Ovary (tissue), 7 donors: ENCODE measurements at regions not wholly inside any gene's neighbourhood (a gene's known extent, or its start where the extent isn't known, plus 50 kb on each side); places are given as distances from the start of the nearest gene placed in this dataset.

Source experiments
- DNase-seq, 5 donors: peaks; one replicate each; pipeline ENCODE4 v3.0.0-alpha.2; 2019 to 2020
- H3K27ac ChIP-seq, 2 donors: fragments of 200-600 bp; one replicate each; pipeline versions ENCODE4 v1.5.1 to v1.8.0; 2019 to 2022
- H3K27me3 ChIP-seq: fragments of 200-600 bp; one replicate; pipeline ENCODE4 v1.8.0; 2022
- H3K36me3 ChIP-seq: fragments of 200-600 bp; sonication (generic); one replicate; pipeline ENCODE4 v1.5.1; 2019
- H3K4me1 ChIP-seq: one replicate; pipeline ENCODE4 v1.8.1; 2013; ENCODE audit warnings: mild to moderate bottlenecking, moderate library complexity; ENCODE audit not compliant: insufficient read depth
- H3K4me3 ChIP-seq: fragments of 200-600 bp; sonication (generic); one replicate; pipeline ENCODE4 v1.5.1; 2017
- H3K9me3 ChIP-seq, 2 donors: fragments of 200-600 bp in 1 of 2; sonication (generic) in 1 of 2; one replicate each; pipeline versions ENCODE4 v1.5.1 to v1.8.1; 2013 to 2019; ENCODE audit warnings: mild to moderate bottlenecking in 1 of 2, moderate library complexity in 1 of 2
- CTCF ChIP-seq, 3 donors: fragments of 450-650 bp in 2 of 3; fragments of 200-600 bp in 1 of 3; IDR thresholded peaks; one replicate each; pipeline versions ENCODE4 v1.5.1 to v1.8.0; 2016 to 2022; ENCODE audit warnings: antibody characterized with exemption in 3 of 3, mild to moderate bottlenecking in 1 of 3
- EP300 ChIP-seq: sonication (generic); formaldehyde crosslinking; IDR thresholded peaks from one replicate; pipeline ENCODE4 v1.6.1; 2017; ENCODE audit warnings: antibody characterized with exemption
- POLR2A ChIP-seq: fragments of 450-650 bp; IDR thresholded peaks from one replicate; pipeline ENCODE4 v1.6.1; 2017; ENCODE audit warnings: antibody characterized with exemption, mild to moderate bottlenecking, moderate library complexity
- WGBS, 3 donors: extraction: QIAGEN DNeasy Blood & Tissue Kit in 1 of 3; methylation state at CpG; one replicate each; pipeline versions ENCODE4 v1.1.5 to v1.1.7; 2013 to 2017; 5-methylcytosine and 5-hydroxymethylcytosine counted together
- intact Hi-C, 4 donors: fragments of 100-400 bp; cut with DNase I; formaldehyde crosslinking; loops; one replicate each; pipeline versions ENCODE4 v1.11.0 to v1.15.1; 2022 to 2023
- donor health status: DM: no; HTN: no; CAD: no; lungs with moderate emphysema.
- donor health status: DM: no; HTN: no; CAD: no.
- donor health status: Bipolar disorder and iron deficiency.
- donor health status: DM: no; HTN: no; CAD: no.
- donor health status: DM: yes; HTN: yes; CAD: no.

- Histone ChIP-seq H3K4me1 (no peaks in the 10 kb centered on the region), H3K27ac (no peak overlapping the region), H3K27me3 (no peaks in the 10 kb centered on the region), H3K9me3 (no peaks in the 10 kb centered on the region), H3K4me3 (no peak overlapping the region), H3K36me3 (no peaks in the 10 kb centered on the region)
- DNase-seq, result no peak
- no peak for TF ChIP-seq EP300
- 88 to 93% (median 91%) methylated on average over 11 of the region's 11 CpGs for WGBS, 3 donors
- intact Hi-C loops, result loop anchor here in 1 of 4 donors (2.0 kb wide), 1 partner anchor 33 kb away; no protein-coding TSS in a partner anchor
Measured at GRCh38 chr2:100677611-100678185, 114.9 kb downstream of the PDCL3 start.

- no peak for DNase-seq
- intact Hi-C loops, result loop anchor here in 1 of 4 donors (2.0 kb wide), 1 partner anchor 32 kb away; no protein-coding TSS in a partner anchor
- 94 to 97% (median 95%) methylated on average over 10 of the region's 10 CpGs for WGBS, 3 donors
- Histone ChIP-seq H3K4me1 (no peaks in the 10 kb centered on the region), H3K36me3 (no peaks in the 10 kb centered on the region), H3K9me3 (no peaks in the 10 kb centered on the region), H3K27me3 (no peaks in the 10 kb centered on the region), H3K4me3 (no peak overlapping the region), H3K27ac (no peak overlapping the region)
- TF ChIP-seq POLR2A, result no peak
- no peak for TF ChIP-seq CTCF (IDR thresholded peaks at IDR 0.05)
- TF ChIP-seq EP300, result no peak
Measured at GRCh38 chr2:100679211-100679610, 116.4 kb downstream of the PDCL3 start.

- intact Hi-C loops, result no loop called here
Measured at GRCh38 chr2:100682536-100682935, 119.7 kb downstream of the PDCL3 start.

GRCh38 chr2:100683231-100683630 lies 120.4 kb downstream of the PDCL3 start:
- Histone ChIP-seq H3K27ac (no peak overlapping the region), H3K36me3 (no peaks in the 10 kb centered on the region), H3K27me3 (no peaks in the 10 kb centered on the region), H3K9me3 (no peaks in the 10 kb centered on the region), H3K4me3 (no peak overlapping the region), H3K4me1 (no peaks in the 10 kb centered on the region)
- DNase-seq, result no peak
- 67 to 77% (median 72%) methylated on average over 4 of the region's 4 CpGs for WGBS, 3 donors
- no peak for TF ChIP-seq POLR2A
- no peak for TF ChIP-seq CTCF (IDR thresholded peaks at IDR 0.05)
- no peak for TF ChIP-seq EP300
- intact Hi-C loops, result no loop called here

More at GRCh38 chr2:100682536-100682935, 119.7 kb downstream of the PDCL3 start:
- no peaks in the 10 kb centered on the region for H3K27me3 ChIP-seq
- H3K4me3 ChIP-seq, result no peak overlapping the region
- no peak for DNase-seq
- no peak overlapping the region for H3K27ac ChIP-seq
- no peaks in the 10 kb centered on the region for H3K9me3 ChIP-seq
- WGBS, 3 donors, result 81 to 89% (median 86%) methylated on average over 7 of the region's 7 CpGs
- no peaks in the 10 kb centered on the region for H3K36me3 ChIP-seq
- TF ChIP-seq EP300, result no peak
- no peak for TF ChIP-seq POLR2A
- no peak for TF ChIP-seq CTCF (IDR thresholded peaks at IDR 0.05)
- no peaks in the 10 kb centered on the region for H3K4me1 ChIP-seq

GRCh38 chr2:100691846-100692245 lies 128.1 kb upstream of the NPAS2 start:
- no peak overlapping the region for H3K27ac ChIP-seq
- TF ChIP-seq POLR2A (no peak), CTCF (IDR thresholded peaks at IDR 0.05) (no peak), EP300 (no peak)
- no peaks in the 10 kb centered on the region for H3K27me3 ChIP-seq
- H3K4me1 ChIP-seq, result no peaks in the 10 kb centered on the region
- intact Hi-C loops, result no loop called here
- H3K9me3 ChIP-seq, result no peaks in the 10 kb centered on the region
- no peak overlapping the region for H3K4me3 ChIP-seq
- 83% methylated on average over 3 of the region's 3 CpGs for WGBS, 3 donors
- no peaks in the 10 kb centered on the region for H3K36me3 ChIP-seq
- no peak for DNase-seq
